ENCODE measurements at regions not wholly inside any gene's neighbourhood (a gene's known extent, or its start where the extent isn't known, plus 50 kb on each side); places are given as distances from the start of the nearest gene placed in this dataset.

- TF ChIP-seq POLR2A (IDR thresholded peaks at IDR 0.05; ENCODE audit: low read depth), result no peak
- TF ChIP-seq CTCF (IDR thresholded peaks at IDR 0.05), result no peak
- no peak for TF ChIP-seq POLR2AphosphoS5 (IDR thresholded peaks at IDR 0.05)
Measured at GRCh38 chrX:114372937-114373336, 210.9 kb upstream of the HTR2C start.
